Gastrocnemius medialis (tissue), 4 donors: ENCODE measurements at regions not wholly inside any gene's neighbourhood (a gene's known extent, or its start where the extent isn't known, plus 50 kb on each side); places are given as distances from the start of the nearest gene placed in this dataset.

ENCODE experiments used
- CTCF ChIP-seq, 5 experiments: fragments of 450-650 bp in 3 of 5; fragments of 200-600 bp in 2 of 5; sonication (generic) in 2 of 5; IDR thresholded peaks in 4 of 5; conservative IDR thresholded peaks in 1 of 5; 1 replicate in 4 of 5; 2 replicates in 1 of 5; pipeline ENCODE4 v1.5.1; 2016 to 2019; ENCODE audit warnings: antibody characterized with exemption in 5 of 5, mild to moderate bottlenecking in 3 of 5, moderate library complexity in 3 of 5
- POLR2A ChIP-seq, 2 donors: fragments of 450-650 bp; IDR thresholded peaks; one replicate each; pipeline ENCODE4 v1.6.1; 2017; ENCODE audit warnings: antibody characterized with exemption in 2 of 2, mild to moderate bottlenecking in 2 of 2, moderate library complexity in 2 of 2

GRCh38 chr4:27154706-27155105 is 294.1 kb downstream of the STIM2 start:
- TF ChIP-seq CTCF (IDR thresholded peaks at IDR 0.05 in 4 of 5, conservative IDR thresholded peaks at IDR 0.05 in 1 of 5) = no peak
- TF ChIP-seq POLR2A (IDR thresholded peaks at IDR 0.05) = no peak
